GM23338 (cell line): ENCODE measurements at regions not wholly inside any gene's neighbourhood (a gene's known extent, or its start where the extent isn't known, plus 50 kb on each side); places are given as distances from the start of the nearest gene placed in this dataset.

Experiments
- ATAC-seq: fragments of 200-7000 bp; cut with Tn5 transposase; 3 replicates; pipeline ENCODE4 v1.9.1; 2020
- DNase-seq: peaks from one replicate; pipeline ENCODE4 v3.0.0-alpha.2; 2015; ENCODE audit warnings: low spot score
- H2AFZ ChIP-seq: fragments of 200-600 bp; sonication (generic); 2 replicates; pipeline ENCODE4 v1.8.0; 2016; ENCODE audit warnings: antibody characterized with exemption, mild to moderate bottlenecking, moderate library complexity
- H3F3A ChIP-seq: fragments of 200-600 bp; sonication (generic); replicated peaks from 2 replicates; pipeline ENCODE4 v1.8.0; 2017; ENCODE audit warnings: antibody characterized with exemption, mixed run types, low read depth
- H3K27ac ChIP-seq: fragments of 200-600 bp; sonication (generic); 2 replicates; pipeline ENCODE4 v1.6.1; 2016; ENCODE audit warnings: low read depth
- H3K27me3 ChIP-seq: fragments of 200-600 bp; sonication (generic); 2 replicates; pipeline ENCODE4 v1.8.0; 2016; ENCODE audit warnings: mild to moderate bottlenecking, mixed run types, moderate library complexity; ENCODE audit not compliant: insufficient read depth
- H3K36me3 ChIP-seq: fragments of 200-600 bp; sonication (generic); 2 replicates; pipeline ENCODE4 v1.8.0; 2016; ENCODE audit warnings: mild to moderate bottlenecking; ENCODE audit not compliant: insufficient read depth
- H3K4me1 ChIP-seq: fragments of 200-600 bp; sonication (generic); 2 replicates; pipeline ENCODE4 v1.8.0; 2016; ENCODE audit warnings: mild to moderate bottlenecking, moderate library complexity; ENCODE audit not compliant: insufficient read depth
- H3K4me2 ChIP-seq: fragments of 200-600 bp; sonication (generic); 2 replicates; pipeline ENCODE4 v1.7.1; 2017; ENCODE audit warnings: mixed run types
- H3K4me3 ChIP-seq: fragments of 200-600 bp; sonication (generic); 2 replicates; pipeline ENCODE4 v1.6.1; 2016; ENCODE audit warnings: mixed run types
- H3K79me2 ChIP-seq: fragments of 200-600 bp; sonication (generic); replicated peaks from 2 replicates; pipeline ENCODE4 v1.8.0; 2017; ENCODE audit warnings: mild to moderate bottlenecking; ENCODE audit not compliant: insufficient read depth
- H3K9me2 ChIP-seq: fragments of 200-600 bp; sonication (generic); 2 replicates; pipeline ENCODE4 v1.8.0; 2017; ENCODE audit not compliant: insufficient read depth
- H4K20me1 ChIP-seq: fragments of 200-600 bp; sonication (generic); replicated peaks from 2 replicates; pipeline ENCODE4 v1.8.0; 2017; ENCODE audit warnings: mild to moderate bottlenecking; ENCODE audit not compliant: insufficient read depth
- H3K27ac Mint-ChIP-seq: 2 replicates; pipeline ENCODE4 v1.8.0; 2020; ENCODE audit warnings: inconsistent platforms, mild to moderate bottlenecking, moderate library complexity, mixed read lengths
- H3K27me3 Mint-ChIP-seq: 3 replicates; pipeline ENCODE4 v1.8.0; 2022; ENCODE audit warnings: low read depth, mild to moderate bottlenecking, moderate library complexity, mixed read lengths, inconsistent platforms; ENCODE audit not compliant: insufficient read depth, poor library complexity
- H3K36me3 Mint-ChIP-seq: 3 replicates; pipeline ENCODE4 v1.8.0; 2021; ENCODE audit warnings: low read depth, mild to moderate bottlenecking, inconsistent platforms, moderate library complexity, mixed read lengths
- H3K4me1 Mint-ChIP-seq: 3 replicates; pipeline ENCODE4 v1.8.0; 2020; ENCODE audit warnings: mild to moderate bottlenecking, inconsistent platforms, mixed read lengths
- H3K4me3 Mint-ChIP-seq: 3 replicates; pipeline ENCODE4 v1.8.0; 2021; ENCODE audit warnings: moderate library complexity, mild to moderate bottlenecking, inconsistent platforms, mixed read lengths
- H3K9me3 Mint-ChIP-seq: 3 replicates; pipeline ENCODE4 v1.8.0; 2020; ENCODE audit warnings: moderate library complexity, mild to moderate bottlenecking, inconsistent platforms, mixed read lengths
- CREB1 ChIP-seq: fragments of 250-450 bp; sonication (Bioruptor Pico); IDR thresholded peaks from 2 replicates; pipeline ENCODE4 v1.5.0; 2020; ENCODE audit warnings: low read depth, mild to moderate bottlenecking, moderate library complexity
- EZH2 ChIP-seq: fragments of 200-600 bp; sonication (generic); IDR thresholded peaks from one replicate; pipeline ENCODE4 v1.8.0; 2017; ENCODE audit warnings: antibody characterized with exemption, mild to moderate bottlenecking, low read depth; ENCODE audit not compliant: unreplicated experiment
- EZH2phosphoT487 ChIP-seq: fragments of 200-600 bp; sonication (generic); IDR thresholded peaks from one replicate; pipeline ENCODE4 v1.8.1; 2018; ENCODE audit warnings: antibody characterized with exemption; ENCODE audit not compliant: unreplicated experiment
- JUNB ChIP-seq: IDR thresholded peaks from one replicate; pipeline ENCODE4 v1.6.1; 2016; ENCODE audit warnings: antibody characterized with exemption; ENCODE audit not compliant: unreplicated experiment
- NANOG ChIP-seq: IDR thresholded peaks from 2 replicates; pipeline ENCODE4 v1.6.1; 2016; ENCODE audit warnings: antibody characterized with exemption, borderline replicate concordance
- POLR2AphosphoS5 ChIP-seq: IDR thresholded peaks from 2 replicates; pipeline ENCODE4 v1.6.1; 2016; ENCODE audit warnings: antibody characterized with exemption, low read depth
- STAT1 ChIP-seq: IDR thresholded peaks from one replicate; pipeline ENCODE4 v1.6.1; 2016; ENCODE audit warnings: antibody characterized with exemption; ENCODE audit not compliant: unreplicated experiment
- ZNF114 ChIP-seq: fragments of 250-450 bp; sonication (Bioruptor Pico); IDR thresholded peaks from 2 replicates; pipeline ENCODE4 v1.5.0; 2020; ENCODE audit warnings: mild to moderate bottlenecking, moderate library complexity
- ZNF331 ChIP-seq: fragments of 250-450 bp; sonication (Bioruptor Pico); IDR thresholded peaks from 2 replicates; pipeline ENCODE4 v1.5.0; 2020; ENCODE audit warnings: low read depth, mild to moderate bottlenecking, moderate library complexity
- TF ChIP-seq, protein P1 (sequence below), 2 experiments: fragments of 200-600 bp in 1 of 2; sonication (generic) in 1 of 2; conservative IDR thresholded peaks; 2 replicates each; pipeline versions ENCODE4 v1.5.1 to v1.6.1; 2016 to 2017; ENCODE audit warnings: antibody characterized with exemption in 2 of 2, low read depth in 2 of 2, mild to moderate bottlenecking in 2 of 2, moderate library complexity in 1 of 2
- TF ChIP-seq, protein P2 (sequence below): fragments of 250-450 bp; sonication (Bioruptor Pico); IDR thresholded peaks from 2 replicates; pipeline ENCODE4 v1.5.0; 2020; ENCODE audit warnings: mild to moderate bottlenecking, moderate library complexity
- TF ChIP-seq, protein P3 (sequence below): IDR thresholded peaks from 2 replicates; pipeline ENCODE4 v1.6.1; 2016; ENCODE audit warnings: antibody characterized with exemption
- TF ChIP-seq, protein P4 (sequence below): IDR thresholded peaks from one replicate; pipeline ENCODE4 v1.6.1; 2018; ENCODE audit warnings: antibody characterized with exemption; ENCODE audit not compliant: unreplicated experiment

GRCh38 chr5:44909004-44909403, 100.3 kb downstream of the MRPS30 start:
- H3K4me1 ChIP-seq, result 0 out of 2 replicates have a peak, but pooled peaks cover 8% of the 10 kb centered on the region
- Mint-ChIP-seq H3K4me3 (no peak overlapping the region), H3K4me1 (peaks cover 12% of the 10 kb centered on the region; the same call in 2 of the 3 replicates), H3K36me3 (no peaks in the 10 kb centered on the region), H3K27ac (no peak overlapping the region), H3K27me3 (no peaks in the 10 kb centered on the region), H3K9me3 (peaks cover 3% of the 10 kb centered on the region; the same call in 1 of the 3 replicates)
- no peak overlapping the region for H3K4me3 ChIP-seq
- DNase-seq, result no peak
- H3F3A ChIP-seq, result no peaks in the 10 kb centered on the region
- TF ChIP-seq NANOG, result no peak
- no peak for TF ChIP-seq JUNB
- TF ChIP-seq, protein P1, sequence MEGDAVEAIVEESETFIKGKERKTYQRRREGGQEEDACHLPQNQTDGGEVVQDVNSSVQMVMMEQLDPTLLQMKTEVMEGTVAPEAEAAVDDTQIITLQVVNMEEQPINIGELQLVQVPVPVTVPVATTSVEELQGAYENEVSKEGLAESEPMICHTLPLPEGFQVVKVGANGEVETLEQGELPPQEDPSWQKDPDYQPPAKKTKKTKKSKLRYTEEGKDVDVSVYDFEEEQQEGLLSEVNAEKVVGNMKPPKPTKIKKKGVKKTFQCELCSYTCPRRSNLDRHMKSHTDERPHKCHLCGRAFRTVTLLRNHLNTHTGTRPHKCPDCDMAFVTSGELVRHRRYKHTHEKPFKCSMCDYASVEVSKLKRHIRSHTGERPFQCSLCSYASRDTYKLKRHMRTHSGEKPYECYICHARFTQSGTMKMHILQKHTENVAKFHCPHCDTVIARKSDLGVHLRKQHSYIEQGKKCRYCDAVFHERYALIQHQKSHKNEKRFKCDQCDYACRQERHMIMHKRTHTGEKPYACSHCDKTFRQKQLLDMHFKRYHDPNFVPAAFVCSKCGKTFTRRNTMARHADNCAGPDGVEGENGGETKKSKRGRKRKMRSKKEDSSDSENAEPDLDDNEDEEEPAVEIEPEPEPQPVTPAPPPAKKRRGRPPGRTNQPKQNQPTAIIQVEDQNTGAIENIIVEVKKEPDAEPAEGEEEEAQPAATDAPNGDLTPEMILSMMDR (conservative IDR thresholded peaks at IDR 0.05; ENCODE audit: low read depth in 2 of 2), result no peak
- TF ChIP-seq, protein P2, sequence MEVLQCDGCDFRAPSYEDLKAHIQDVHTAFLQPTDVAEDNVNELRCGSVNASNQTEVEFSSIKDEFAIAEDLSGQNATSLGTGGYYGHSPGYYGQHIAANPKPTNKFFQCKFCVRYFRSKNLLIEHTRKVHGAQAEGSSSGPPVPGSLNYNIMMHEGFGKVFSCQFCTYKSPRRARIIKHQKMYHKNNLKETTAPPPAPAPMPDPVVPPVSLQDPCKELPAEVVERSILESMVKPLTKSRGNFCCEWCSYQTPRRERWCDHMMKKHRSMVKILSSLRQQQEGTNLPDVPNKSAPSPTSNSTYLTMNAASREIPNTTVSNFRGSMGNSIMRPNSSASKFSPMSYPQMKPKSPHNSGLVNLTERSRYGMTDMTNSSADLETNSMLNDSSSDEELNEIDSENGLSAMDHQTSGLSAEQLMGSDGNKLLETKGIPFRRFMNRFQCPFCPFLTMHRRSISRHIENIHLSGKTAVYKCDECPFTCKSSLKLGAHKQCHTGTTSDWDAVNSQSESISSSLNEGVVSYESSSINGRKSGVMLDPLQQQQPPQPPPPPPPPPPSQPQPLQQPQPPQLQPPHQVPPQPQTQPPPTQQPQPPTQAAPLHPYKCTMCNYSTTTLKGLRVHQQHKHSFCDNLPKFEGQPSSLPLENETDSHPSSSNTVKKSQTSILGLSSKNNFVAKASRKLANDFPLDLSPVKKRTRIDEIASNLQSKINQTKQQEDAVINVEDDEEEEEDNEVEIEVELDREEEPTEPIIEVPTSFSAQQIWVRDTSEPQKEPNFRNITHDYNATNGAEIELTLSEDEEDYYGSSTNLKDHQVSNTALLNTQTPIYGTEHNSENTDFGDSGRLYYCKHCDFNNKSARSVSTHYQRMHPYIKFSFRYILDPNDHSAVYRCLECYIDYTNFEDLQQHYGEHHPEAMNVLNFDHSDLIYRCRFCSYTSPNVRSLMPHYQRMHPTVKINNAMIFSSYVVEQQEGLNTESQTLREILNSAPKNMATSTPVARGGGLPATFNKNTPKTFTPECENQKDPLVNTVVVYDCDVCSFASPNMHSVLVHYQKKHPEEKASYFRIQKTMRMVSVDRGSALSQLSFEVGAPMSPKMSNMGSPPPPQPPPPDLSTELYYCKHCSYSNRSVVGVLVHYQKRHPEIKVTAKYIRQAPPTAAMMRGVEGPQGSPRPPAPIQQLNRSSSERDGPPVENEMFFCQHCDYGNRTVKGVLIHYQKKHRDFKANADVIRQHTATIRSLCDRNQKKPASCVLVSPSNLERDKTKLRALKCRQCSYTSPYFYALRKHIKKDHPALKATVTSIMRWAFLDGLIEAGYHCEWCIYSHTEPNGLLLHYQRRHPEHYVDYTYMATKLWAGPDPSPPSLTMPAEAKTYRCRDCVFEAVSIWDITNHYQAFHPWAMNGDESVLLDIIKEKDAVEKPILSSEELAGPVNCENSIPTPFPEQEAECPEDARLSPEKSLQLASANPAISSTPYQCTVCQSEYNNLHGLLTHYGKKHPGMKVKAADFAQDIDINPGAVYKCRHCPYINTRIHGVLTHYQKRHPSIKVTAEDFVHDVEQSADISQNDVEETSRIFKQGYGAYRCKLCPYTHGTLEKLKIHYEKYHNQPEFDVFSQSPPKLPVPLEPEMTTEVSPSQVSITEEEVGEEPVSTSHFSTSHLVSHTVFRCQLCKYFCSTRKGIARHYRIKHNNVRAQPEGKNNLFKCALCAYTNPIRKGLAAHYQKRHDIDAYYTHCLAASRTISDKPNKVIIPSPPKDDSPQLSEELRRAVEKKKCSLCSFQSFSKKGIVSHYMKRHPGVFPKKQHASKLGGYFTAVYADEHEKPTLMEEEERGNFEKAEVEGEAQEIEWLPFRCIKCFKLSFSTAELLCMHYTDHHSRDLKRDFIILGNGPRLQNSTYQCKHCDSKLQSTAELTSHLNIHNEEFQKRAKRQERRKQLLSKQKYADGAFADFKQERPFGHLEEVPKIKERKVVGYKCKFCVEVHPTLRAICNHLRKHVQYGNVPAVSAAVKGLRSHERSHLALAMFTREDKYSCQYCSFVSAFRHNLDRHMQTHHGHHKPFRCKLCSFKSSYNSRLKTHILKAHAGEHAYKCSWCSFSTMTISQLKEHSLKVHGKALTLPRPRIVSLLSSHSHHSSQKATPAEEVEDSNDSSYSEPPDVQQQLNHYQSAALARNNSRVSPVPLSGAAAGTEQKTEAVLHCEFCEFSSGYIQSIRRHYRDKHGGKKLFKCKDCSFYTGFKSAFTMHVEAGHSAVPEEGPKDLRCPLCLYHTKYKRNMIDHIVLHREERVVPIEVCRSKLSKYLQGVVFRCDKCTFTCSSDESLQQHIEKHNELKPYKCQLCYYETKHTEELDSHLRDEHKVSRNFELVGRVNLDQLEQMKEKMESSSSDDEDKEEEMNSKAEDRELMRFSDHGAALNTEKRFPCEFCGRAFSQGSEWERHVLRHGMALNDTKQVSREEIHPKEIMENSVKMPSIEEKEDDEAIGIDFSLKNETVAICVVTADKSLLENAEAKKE (CRISPR knock-in tag), result no peak
- TF ChIP-seq, protein P3, sequence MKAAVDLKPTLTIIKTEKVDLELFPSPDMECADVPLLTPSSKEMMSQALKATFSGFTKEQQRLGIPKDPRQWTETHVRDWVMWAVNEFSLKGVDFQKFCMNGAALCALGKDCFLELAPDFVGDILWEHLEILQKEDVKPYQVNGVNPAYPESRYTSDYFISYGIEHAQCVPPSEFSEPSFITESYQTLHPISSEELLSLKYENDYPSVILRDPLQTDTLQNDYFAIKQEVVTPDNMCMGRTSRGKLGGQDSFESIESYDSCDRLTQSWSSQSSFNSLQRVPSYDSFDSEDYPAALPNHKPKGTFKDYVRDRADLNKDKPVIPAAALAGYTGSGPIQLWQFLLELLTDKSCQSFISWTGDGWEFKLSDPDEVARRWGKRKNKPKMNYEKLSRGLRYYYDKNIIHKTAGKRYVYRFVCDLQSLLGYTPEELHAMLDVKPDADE, result no peak
- no peak for TF ChIP-seq EZH2phosphoT487
- TF ChIP-seq STAT1, result no peak
- no peak for TF ChIP-seq ZNF114
- TF ChIP-seq, protein P4, sequence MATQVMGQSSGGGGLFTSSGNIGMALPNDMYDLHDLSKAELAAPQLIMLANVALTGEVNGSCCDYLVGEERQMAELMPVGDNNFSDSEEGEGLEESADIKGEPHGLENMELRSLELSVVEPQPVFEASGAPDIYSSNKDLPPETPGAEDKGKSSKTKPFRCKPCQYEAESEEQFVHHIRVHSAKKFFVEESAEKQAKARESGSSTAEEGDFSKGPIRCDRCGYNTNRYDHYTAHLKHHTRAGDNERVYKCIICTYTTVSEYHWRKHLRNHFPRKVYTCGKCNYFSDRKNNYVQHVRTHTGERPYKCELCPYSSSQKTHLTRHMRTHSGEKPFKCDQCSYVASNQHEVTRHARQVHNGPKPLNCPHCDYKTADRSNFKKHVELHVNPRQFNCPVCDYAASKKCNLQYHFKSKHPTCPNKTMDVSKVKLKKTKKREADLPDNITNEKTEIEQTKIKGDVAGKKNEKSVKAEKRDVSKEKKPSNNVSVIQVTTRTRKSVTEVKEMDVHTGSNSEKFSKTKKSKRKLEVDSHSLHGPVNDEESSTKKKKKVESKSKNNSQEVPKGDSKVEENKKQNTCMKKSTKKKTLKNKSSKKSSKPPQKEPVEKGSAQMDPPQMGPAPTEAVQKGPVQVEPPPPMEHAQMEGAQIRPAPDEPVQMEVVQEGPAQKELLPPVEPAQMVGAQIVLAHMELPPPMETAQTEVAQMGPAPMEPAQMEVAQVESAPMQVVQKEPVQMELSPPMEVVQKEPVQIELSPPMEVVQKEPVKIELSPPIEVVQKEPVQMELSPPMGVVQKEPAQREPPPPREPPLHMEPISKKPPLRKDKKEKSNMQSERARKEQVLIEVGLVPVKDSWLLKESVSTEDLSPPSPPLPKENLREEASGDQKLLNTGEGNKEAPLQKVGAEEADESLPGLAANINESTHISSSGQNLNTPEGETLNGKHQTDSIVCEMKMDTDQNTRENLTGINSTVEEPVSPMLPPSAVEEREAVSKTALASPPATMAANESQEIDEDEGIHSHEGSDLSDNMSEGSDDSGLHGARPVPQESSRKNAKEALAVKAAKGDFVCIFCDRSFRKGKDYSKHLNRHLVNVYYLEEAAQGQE, result no peak
- no peak for TF ChIP-seq CREB1 (CRISPR knock-in tag)
- no peak for TF ChIP-seq POLR2AphosphoS5
- TF ChIP-seq ZNF331, result no peak
- TF ChIP-seq EZH2, result no peak
- H3K27me3 ChIP-seq, result no peaks in the 10 kb centered on the region
- H3K9me2 ChIP-seq, result no peaks in the 10 kb centered on the region
- no peaks in the 10 kb centered on the region for H3K36me3 ChIP-seq
- H3K27ac ChIP-seq, result no peak overlapping the region
- ATAC-seq, result no peak
- no peaks in the 10 kb centered on the region for H3K79me2 ChIP-seq
- no peak overlapping the region for H2AFZ ChIP-seq
- no peak overlapping the region for H3K4me2 ChIP-seq
- H4K20me1 ChIP-seq, result no peaks in the 10 kb centered on the region
